GM12878 (cell line): ENCODE measurements at regions not wholly inside any gene's neighbourhood (a gene's known extent, or its start where the extent isn't known, plus 50 kb on each side); places are given as distances from the start of the nearest gene placed in this dataset.
A peak's percentile ranks its signal among the peaks of the same experiment; 100 is the strongest.

Experiments
- BMI1 ChIP-seq: fragments of 450-650 bp; IDR thresholded peaks from 2 replicates; pipeline ENCODE4 v1.6.1; 2016; ENCODE audit warnings: mild to moderate bottlenecking, moderate library complexity, borderline replicate concordance
- CTCF ChIP-seq, 3 experiments: IDR thresholded peaks in 2 of 3; conservative IDR thresholded peaks in 1 of 3; 2 replicates each; pipeline ENCODE4 v1.5.1; 2011; ENCODE audit warnings: low read depth in 3 of 3, low read length in 3 of 3, mild to moderate bottlenecking in 3 of 3, control low read depth in 2 of 3, moderate library complexity in 2 of 3, inconsistent platforms in 1 of 3, mixed read lengths in 1 of 3; ENCODE audit not compliant: control insufficient read depth in 2 of 3, insufficient read depth in 1 of 3; ENCODE audit errors: extremely low read depth in 1 of 3
- E2F8 ChIP-seq: fragments of 450-650 bp; IDR thresholded peaks from 2 replicates; pipeline ENCODE4 v1.6.1; 2018; ENCODE audit warnings: mild to moderate bottlenecking, low read depth, moderate library complexity; ENCODE audit not compliant: partially characterized antibody
- EZH2 ChIP-seq: IDR thresholded peaks from 2 replicates; pipeline ENCODE4 v1.6.1; 2012; ENCODE audit warnings: low read depth, mild to moderate bottlenecking, control low read depth, inconsistent platforms, low read length, borderline replicate concordance; ENCODE audit not compliant: control insufficient read depth
- IRF4 ChIP-seq: IDR thresholded peaks from 2 replicates; pipeline ENCODE4 v1.6.1; 2011; ENCODE audit warnings: low read depth, low read length
- NFIC ChIP-seq: IDR thresholded peaks from 2 replicates; pipeline ENCODE4 v1.6.1; 2012; ENCODE audit warnings: low read depth, mild to moderate bottlenecking, inconsistent platforms, low read length, moderate library complexity
- NR2C2 ChIP-seq: IDR thresholded peaks from 2 replicates; pipeline ENCODE4 v1.6.1; 2011; ENCODE audit warnings: borderline replicate concordance, low read depth; ENCODE audit not compliant: control insufficient read depth, insufficient read length
- NRF1 ChIP-seq: conservative IDR thresholded peaks from 2 replicates; pipeline ENCODE4 v1.6.1; 2011; ENCODE audit warnings: mild to moderate bottlenecking, low read depth, low read length, improper control_type of control experiment
- REST ChIP-seq: IDR thresholded peaks from 2 replicates; pipeline ENCODE4 v1.6.1; 2012; ENCODE audit warnings: mild to moderate bottlenecking, low read depth, low read length
- SIN3A ChIP-seq: IDR thresholded peaks from 2 replicates; pipeline ENCODE4 v1.6.1; 2012; ENCODE audit warnings: low read depth, low read length, improper control_type of control experiment
- TCF7 ChIP-seq: IDR thresholded peaks from 2 replicates; pipeline ENCODE4 v1.6.1; 2014; ENCODE audit warnings: antibody characterized with exemption, borderline replicate concordance
- ZBTB4 ChIP-seq: fragments of 450-650 bp; formaldehyde crosslinking; IDR thresholded peaks from 2 replicates; pipeline ENCODE4 v1.4.0; 2022; ENCODE audit warnings: mild to moderate bottlenecking, moderate library complexity

- TF ChIP-seq CTCF (IDR thresholded peaks at IDR 0.05 in 2 of 3, conservative IDR thresholded peaks at IDR 0.05 in 1 of 3; ENCODE audit: control insufficient read depth in 2 of 3, extremely low read depth in 1 of 3, insufficient read depth in 1 of 3, low read depth in 3 of 3, low read length in 3 of 3) (peak; percentile 18 to 65 (median 24); a peak in 4 of 6 replicates), SIN3A (no peak), NRF1 (no peak), IRF4 (no peak), EZH2 (no peak), TCF7 (no peak), NR2C2 (no peak), REST (no peak), ZBTB4 (CRISPR knock-in tag) (no peak), BMI1 (no peak), NFIC (no peak), E2F8 (no peak)
Measured at GRCh38 chr6:74409447-74409846, 713.4 kb downstream of the CD109 start.
